NOMO-1 treated with dmso at 0.1 percent for 144 hours (cell line): ENCODE measurements at regions not wholly inside any gene's neighbourhood (a gene's known extent, or its start where the extent isn't known, plus 50 kb on each side); places are given as distances from the start of the nearest gene placed in this dataset.

Experiments
- DNase-seq: peaks from one replicate; lab custom pipeline; 2025; ENCODE audit not compliant: unreplicated experiment; lab: John Stamatoyannopoulos, UW

GRCh38 chr13:106433066-106433465 is 102.4 kb downstream of the EFNB2 start:
- DNase-seq, result no peak

GRCh38 chr13:106432636-106433035 is 102.8 kb downstream of the EFNB2 start:
- DNase-seq, result no peak

- DNase-seq, result no peak
Measured at GRCh38 chr13:106426909-106427308, 108.6 kb downstream of the EFNB2 start.

- no peak for DNase-seq
Measured at GRCh38 chr13:106425661-106426060, 109.8 kb downstream of the EFNB2 start.

- no peak for DNase-seq
Measured at GRCh38 chr13:106424805-106425204, 110.7 kb downstream of the EFNB2 start.

GRCh38 chr13:106423530-106423929 is 111.9 kb downstream of the EFNB2 start:
- no peak for DNase-seq

- no peak for DNase-seq
Measured at GRCh38 chr13:106418556-106418955, 116.9 kb downstream of the EFNB2 start.

GRCh38 chr13:106417467-106418110 is 117.9 kb downstream of the EFNB2 start:
- DNase-seq, result no peak

GRCh38 chr13:106416645-106417044 is 118.8 kb downstream of the EFNB2 start:
- DNase-seq, result no peak

GRCh38 chr13:106415971-106416370 is 119.5 kb downstream of the EFNB2 start:
- DNase-seq, result no peak

GRCh38 chr13:106415442-106415841 is 120.0 kb downstream of the EFNB2 start:
- no peak for DNase-seq

GRCh38 chr13:106407338-106407737 is 128.1 kb downstream of the EFNB2 start:
- no peak for DNase-seq

GRCh38 chr13:106405731-106406130 is 129.7 kb downstream of the EFNB2 start:
- no peak for DNase-seq

GRCh38 chr13:106403280-106403679 is 132.2 kb downstream of the EFNB2 start:
- no peak for DNase-seq

- no peak for DNase-seq
Measured at GRCh38 chr13:106402866-106403265, 132.6 kb downstream of the EFNB2 start.

- no peak for DNase-seq
Measured at GRCh38 chr13:106401081-106401480, 134.4 kb downstream of the EFNB2 start.

GRCh38 chr13:106400289-106400688 is 135.2 kb downstream of the EFNB2 start:
- DNase-seq, result no peak

GRCh38 chr13:106398289-106398688 is 137.2 kb downstream of the EFNB2 start:
- DNase-seq, result no peak

- no peak for DNase-seq
Measured at GRCh38 chr13:106393776-106394175, 141.7 kb downstream of the EFNB2 start.

- DNase-seq, result no peak
Measured at GRCh38 chr13:106391681-106392080, 143.8 kb downstream of the EFNB2 start.

- no peak for DNase-seq
Measured at GRCh38 chr13:106391271-106391670, 144.2 kb downstream of the EFNB2 start.

- DNase-seq, result no peak
Measured at GRCh38 chr13:106390367-106390766, 145.1 kb downstream of the EFNB2 start.

- DNase-seq, result no peak
Measured at GRCh38 chr13:106385654-106386053, 149.8 kb downstream of the EFNB2 start.
